GM18520 (cell line): ENCODE measurements at regions not wholly inside any gene's neighbourhood (a gene's known extent, or its start where the extent isn't known, plus 50 kb on each side); places are given as distances from the start of the nearest gene placed in this dataset.

ENCODE experiments used
- ATAC-seq: cut with Tn5 transposase; IDR thresholded peaks from one replicate; pipeline ENCODE4 v1.9.1; 2021; ENCODE audit not compliant: unreplicated experiment

DNA sequence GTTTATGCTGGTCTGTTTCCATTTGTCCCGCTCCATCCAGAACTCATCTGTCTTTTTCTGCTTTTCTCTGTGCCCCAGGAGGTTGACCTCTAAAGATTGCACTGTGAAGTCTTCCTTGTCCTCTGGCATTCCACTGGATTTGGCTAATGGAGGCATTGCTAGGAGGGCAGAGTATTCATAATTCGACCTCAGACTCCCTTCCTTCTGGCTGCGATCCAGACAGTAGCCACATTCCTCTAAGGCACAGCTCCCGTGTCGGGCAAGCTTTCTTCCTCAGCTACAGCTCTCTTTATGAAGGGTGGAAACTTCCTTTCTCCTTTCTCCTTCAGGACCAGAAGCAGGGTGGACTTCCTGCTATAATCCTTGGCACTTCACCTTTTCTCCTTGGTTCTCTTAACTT lies 175.9 kb downstream of the BAMBI start:
- no peak for ATAC-seq

DNA sequence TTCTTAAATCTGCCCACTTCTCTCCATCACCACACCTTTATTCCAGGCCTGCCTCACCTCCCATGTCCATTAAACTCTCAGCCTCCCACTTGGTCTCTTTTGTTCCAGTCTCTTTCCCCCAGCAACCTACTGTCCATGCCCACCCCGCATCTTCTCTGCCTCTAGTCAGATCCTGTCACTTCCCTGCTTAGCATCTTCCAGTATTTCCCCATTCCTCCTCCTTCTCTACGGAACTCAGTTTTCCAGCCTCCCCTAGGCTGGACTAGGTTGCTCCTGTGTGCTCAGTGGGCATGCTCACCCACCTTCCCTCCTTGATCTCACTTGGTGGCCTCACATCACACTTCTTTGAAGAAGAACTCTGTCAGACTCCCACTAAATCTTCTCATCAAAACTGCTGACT lies 179.8 kb downstream of the BAMBI start:
- no peak for ATAC-seq

DNA sequence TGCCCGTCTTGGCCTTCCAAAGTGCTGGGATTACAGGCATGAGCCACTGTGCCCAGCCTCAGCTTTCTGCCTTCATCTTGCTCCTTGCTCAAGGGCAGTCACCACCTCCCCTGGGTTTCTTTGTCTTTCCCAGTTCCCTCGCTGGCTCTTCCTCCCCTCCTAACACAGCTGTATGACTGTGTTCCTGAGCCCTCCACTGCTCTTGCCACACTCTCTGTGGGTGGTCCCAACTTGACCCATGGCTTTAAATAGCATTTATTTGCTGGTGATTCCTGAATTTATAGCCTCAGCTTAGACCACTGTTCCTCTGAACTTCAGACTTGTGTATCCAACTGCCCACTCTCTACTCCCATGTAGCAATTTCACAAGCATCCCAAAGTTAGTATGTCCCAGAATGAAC lies 181.3 kb downstream of the BAMBI start:
- no peak for ATAC-seq

DNA sequence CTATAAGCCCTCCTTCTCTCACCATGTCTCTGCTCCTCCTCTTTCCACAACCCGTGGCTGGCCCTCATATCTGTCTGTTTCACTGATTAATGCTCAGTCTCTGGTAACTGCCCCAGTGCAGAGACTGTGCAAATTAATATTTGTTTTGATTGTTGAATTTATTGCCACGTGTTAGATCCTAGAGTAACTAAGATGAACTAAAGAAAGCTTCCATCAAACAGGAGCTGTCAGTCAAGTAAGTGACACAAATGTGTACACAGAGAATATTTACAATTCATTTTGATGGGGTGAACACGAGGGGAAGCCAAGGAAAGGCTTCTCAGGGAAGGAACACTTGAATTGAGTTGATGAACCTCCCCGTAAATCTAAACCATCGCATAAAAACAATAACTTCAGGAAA lies 182.5 kb downstream of the BAMBI start:
- no peak for ATAC-seq

DNA sequence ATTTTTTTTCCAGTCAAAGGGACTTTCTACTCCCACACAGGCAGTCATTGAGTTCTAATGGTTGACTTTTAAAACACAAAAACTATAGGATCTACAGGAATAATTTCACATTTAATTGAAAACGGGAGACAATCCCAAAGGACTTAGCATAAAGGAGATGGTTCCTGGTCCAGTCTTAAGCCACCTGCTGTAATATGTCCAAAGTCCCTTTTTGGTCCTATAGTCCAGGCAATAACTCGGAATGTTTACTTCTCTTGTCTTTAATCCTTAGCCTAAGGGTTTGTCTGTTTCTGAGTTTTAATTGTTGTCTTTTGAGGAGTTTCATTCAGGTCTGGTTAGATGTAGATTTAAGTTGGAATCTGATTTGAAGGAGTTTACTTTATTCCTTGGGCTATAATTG lies 184.9 kb downstream of the BAMBI start:
- no peak for ATAC-seq

DNA sequence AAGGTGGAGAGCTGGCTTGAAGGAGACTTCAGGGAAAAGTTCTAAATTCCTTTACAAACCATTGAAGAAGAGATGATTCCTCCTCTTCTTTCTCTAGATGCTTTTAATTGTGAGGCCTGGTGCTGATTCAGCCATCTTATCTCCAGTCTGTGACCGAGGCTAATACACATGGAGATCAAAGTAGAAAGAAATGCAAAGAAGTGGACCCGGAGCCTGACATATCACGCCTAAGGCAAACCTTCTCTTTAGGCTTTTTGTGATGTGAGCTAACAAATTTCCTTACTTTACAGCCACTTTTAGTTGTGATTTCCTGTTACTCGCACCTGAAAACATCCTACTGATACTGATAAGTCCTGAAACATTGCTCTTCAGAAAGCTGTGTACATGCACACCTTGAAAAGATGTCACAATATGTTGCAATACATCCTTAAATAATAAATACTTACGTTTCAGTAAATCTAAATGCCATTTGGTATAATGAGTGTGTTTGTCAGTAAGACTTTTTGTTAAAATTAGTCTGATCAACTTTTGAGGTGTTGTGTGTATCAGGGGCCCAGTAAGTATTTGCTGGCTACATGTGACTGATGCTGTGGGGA lies 192.4 kb downstream of the BAMBI start:
- no peak for ATAC-seq

DNA sequence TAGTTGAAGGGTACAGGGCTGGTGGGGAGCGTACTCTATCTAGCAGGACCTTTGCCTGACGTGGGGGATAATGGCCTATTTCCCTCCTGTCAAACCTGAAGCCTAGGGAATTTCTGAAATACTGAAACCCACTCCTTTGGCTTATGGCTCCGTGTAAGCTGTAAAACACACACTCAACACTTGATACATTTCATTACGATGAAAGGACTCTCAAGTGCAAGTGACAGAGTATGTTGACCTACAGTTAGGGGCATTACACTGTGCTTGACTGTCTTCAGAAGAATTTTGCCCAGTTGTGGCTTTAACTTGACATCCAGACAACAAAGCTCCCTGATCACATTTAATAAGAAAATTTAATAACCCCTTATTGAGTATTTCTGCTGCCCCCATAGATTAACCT lies 194.3 kb downstream of the BAMBI start:
- no peak for ATAC-seq

DNA sequence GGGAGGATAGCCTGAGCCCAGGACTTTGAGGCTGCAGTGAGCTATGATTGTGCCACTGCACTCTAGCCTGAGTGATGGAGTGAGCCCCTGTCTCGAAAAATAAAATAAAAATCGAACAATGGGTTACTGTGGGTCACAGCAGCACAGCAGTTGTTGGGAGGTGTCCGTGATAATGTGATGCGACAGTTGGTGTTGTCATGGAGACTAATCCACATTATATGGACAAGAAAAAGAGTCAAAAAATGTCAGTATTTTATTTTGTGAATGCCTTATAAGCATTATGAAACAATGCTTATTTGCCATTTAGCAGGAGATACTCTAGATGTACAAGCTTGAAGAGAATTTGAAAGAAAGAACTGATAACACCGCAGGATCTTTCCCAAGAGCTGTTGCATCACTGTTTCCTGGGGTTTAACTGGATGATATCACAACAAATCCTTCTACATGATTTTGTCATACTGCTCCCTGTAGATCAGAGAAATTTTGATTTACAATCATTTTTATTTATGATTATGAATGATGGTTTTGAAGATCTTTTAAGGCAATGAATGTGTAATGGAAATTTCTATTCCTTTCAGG lies 195.4 kb downstream of the BAMBI start:
- ATAC-seq: no peak

DNA sequence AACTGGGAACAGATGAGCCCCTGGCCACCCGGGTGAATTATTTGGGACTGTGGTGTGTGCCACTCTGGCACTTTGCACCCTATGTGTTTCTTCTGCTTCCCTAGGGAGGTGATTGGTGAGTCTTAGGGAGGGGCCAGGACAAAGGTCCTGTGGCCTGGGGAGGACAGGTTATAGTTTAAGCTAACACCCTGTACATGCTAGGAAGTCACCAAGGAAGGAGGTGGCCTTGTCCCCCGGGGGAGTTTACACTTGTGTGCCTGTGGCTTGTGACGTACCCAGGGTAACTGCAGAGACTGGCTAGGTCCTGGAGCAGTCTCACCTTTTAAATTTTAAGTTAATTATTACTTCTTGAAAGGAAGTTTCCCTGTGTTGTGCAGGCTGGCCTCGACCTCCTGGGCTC lies 196.2 kb downstream of the BAMBI start:
- ATAC-seq: no peak

DNA sequence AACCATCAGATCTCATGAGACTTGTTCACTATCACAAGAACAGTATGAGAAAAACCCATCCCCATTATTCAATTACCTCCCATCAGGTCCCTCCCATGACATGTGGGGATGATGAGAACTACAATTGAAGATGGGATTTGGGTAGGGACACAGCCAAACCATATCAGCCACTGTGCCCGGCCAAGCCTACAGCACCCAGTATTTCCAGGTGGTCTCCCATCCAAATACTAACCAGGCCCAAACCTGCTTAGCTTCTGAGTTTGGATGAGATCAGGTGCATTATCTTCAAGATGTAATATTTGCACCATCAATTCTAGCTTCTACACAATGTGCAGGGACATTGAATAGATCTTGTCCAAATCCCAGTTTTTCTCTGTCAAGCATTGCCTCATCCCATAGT lies 196.9 kb downstream of the BAMBI start:
- no peak for ATAC-seq

DNA sequence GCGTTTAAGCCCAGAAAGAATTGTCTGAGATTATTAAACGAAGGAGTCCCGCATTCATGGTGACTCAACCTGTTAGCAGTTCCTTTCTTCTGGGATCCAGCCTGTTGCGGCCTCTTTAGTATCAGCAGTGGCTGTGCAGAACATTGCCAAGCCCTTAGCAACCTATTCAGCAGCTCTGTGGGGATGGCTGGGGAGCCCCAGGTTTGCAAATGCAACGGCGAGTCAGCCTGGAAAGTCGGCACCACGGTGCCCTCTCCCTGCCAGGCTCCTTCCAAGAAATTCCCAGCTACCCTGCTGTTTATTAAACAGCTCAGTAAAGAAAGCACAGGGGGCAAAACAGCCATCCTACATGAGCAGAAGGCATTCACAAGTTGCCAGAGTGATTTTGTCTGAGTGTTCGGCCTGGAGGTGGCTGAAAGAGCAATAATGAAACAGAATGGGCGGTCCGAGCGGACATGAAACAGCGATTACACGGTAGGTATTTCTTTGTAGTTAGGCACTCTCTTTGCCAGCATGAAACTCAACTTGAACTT lies 198.3 kb downstream of the BAMBI start:
- no peak for ATAC-seq

DNA sequence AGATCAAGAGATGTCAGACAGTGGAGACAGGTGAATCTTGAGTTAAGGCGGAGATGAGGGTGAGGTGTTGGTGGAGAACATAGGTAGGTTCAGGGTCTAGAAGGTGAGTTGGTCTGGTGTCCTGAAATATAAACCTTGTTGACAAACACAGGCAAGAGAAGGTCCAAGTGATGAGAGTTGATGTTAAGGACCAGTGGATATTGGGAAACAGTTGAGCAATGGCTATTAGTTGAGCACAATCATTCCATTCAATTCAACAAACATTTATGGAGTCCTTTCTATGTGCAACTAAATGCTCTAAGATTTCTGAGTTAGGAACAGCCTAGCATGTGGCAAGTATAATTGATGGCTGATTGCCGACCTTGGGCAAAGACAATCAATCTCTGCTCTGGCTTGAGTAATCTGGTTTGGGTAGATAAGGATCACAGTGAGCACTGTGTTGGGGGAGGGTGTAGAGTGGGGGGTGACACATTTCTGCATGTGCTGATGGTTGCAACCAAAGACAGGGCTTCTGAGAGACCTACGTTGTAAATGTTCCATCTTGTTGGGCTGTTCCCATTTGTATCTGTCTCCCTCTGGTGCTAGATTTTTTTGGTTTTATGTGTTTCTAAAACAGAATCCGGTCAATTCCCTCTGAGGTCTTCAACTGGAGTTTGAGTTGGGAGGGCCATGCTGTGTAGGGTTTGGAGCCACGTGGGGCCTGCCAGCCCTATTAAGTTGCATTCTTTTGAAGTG lies 201.1 kb downstream of the BAMBI start:
- ATAC-seq: no peak

DNA sequence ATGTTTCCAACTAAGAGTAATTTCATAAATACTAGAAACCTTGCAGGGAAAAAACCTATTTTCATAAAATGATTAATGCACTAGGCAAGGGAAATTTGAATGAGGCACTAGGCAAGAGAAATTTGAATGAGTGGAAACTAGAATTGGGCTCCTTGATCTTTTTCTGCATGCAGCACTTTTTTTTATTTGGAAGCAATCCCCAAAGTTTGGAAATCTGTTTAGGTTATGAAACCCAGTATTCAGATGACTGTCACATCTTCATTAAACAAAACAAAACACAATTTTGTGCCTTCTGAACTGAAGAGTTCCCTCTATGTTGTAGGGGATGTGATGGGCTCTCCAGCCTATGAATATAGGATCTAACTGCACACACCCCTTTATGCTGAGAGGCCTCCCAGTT lies 201.9 kb downstream of the BAMBI start:
- ATAC-seq: no peak

DNA sequence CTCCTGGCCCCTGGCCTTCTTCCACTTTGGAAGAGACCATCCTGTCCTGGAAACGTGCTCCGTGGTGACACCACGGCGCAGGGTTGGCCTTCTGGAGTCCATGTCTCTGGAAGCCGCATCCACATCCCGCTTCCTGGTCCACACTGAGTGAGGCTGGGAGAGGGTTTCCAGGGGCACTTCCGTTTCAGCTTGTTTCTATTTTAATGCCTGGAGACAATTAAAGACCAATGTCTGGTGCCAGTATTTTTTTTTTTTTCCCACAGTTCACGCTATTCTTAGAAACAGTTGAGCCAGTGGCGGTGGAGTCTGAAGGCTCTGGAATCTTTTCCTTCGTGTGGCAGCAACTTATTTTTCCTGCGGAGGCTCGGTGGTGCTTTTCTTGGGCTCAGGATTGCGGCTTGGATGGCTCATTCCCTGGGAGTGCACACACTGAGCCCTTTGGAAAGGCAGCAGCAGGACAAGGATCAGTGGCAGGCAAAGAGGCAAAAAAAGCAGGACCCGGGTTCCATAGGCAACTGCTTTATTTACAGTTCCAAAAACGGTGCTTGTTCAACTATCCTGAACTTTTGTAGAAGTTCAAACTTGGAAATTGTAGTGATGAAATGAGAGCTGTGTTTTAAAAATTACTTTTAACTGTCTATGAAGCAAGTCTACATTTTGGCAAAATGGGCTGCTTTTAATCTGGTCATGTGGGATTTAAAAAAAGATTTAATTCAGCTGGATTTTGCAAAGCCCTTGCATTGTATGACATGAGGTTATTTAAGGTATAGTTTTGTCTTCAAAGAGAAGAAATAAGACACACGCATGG lies 202.8 kb downstream of the BAMBI start:
- ATAC-seq: no peak

DNA sequence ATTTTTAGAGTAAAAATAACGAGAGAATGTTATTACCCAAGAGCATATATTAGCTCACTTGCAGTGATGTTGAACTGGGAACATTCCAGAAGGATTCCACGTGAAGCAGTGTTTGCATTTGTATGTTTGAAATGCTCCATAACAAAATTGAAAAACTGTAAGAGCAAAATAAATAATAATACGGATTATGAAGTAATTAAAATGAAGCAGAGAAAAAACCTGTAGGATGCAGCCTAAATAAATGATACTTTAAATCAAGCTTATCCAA lies 203.3 kb downstream of the BAMBI start:
- ATAC-seq: no peak

DNA sequence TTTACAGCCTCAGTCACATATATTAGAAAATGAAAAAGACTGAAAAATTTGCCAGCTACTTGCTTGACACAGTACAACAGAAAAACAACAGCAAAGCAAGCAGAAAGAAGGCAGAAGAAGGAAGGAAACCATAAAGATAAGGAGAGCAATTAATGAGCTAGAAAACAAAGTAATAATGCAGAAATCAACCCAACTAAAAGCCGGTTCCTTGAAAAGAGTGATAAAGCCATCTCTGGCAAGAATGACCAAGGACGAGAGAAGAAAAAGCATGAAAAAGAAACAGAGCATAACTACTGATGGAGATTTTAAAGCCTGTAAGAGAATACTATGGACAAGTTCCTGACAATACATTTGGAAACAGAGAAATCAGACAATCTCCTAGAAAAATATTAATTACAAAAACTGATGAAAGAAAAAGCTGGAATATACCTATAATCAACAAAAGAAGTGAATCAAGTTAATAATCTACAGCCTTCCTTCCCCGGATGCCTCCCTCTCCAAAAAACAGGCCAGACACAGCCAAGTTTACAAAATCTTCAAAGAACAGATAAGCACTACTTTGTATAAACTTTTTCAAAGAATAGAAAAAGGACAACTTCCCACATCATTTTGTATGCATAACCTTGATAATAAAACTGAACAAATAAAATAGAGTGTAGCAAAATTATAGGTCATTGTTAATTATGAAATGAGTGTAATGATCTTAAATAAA lies 204.0 kb downstream of the BAMBI start:
- ATAC-seq: no peak

DNA sequence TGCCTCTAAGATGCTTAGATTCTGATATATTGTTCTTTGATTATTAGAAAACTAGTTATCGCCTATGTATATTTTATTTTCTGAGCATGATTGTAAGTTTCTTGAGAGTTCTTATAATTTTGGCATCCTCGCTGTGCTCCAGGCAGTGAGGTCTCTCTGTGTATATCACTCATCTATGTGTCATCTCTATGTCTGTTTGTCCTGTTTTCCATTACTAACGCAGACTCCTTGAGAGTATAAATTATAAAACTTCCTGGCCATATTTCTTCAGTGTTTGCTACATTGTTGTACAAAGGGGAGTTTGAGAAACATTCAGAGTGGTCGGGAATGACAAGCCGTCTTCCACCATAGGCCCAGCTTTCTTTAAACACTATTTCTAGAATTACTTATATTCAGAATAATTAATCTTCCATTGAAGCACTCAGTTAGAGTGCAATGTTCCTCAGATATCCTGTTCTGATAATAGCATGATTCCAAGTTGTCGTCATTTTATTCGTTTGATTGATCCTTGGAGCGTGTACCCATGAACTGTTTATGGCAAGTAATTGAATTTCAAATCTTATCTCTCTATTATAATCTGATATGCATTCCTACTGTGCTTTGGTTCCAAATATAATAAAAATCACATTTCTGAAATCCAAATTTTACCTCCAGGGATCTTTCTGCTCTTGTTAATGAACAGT lies 206.6 kb downstream of the BAMBI start:
- ATAC-seq: no peak

DNA sequence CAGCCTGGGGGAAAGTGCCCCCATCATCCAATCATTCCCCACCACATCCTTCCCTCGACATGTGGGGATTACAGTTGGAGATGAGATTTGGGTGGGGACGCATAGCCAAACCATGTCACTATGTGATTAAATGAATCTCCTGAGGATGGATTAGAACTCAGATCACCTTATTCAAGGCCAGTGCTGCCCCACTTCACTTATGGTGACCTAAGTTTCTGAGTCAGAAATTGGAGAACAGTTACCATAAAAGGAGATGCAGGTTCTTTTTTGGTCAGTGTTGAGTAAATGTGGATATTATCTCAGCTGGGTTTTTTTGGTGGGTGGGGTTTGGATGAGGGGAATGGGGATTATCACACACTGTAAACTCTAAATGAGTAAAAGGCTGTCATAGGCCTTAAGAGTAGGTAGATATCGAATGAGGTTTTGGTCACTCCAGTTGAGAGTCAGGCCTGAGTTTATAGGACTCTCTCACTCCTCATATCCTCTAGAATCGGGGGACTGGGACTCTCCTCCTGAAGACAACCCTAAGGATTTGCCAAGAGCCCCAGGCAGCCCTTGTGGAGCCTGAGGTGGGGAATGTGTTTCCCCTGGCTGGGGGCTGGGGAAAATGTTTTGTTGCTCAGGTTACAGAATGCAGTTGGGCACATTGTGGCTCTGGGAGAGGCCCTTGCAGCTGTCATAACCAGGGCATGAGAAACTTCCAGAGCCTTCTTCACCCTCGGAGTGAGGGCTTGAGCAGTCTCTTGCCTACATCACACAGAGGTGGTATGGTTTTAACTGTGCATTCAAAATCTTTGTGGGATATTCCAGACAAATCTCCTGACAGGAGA lies 213.0 kb downstream of the BAMBI start:
- ATAC-seq: no peak

DNA sequence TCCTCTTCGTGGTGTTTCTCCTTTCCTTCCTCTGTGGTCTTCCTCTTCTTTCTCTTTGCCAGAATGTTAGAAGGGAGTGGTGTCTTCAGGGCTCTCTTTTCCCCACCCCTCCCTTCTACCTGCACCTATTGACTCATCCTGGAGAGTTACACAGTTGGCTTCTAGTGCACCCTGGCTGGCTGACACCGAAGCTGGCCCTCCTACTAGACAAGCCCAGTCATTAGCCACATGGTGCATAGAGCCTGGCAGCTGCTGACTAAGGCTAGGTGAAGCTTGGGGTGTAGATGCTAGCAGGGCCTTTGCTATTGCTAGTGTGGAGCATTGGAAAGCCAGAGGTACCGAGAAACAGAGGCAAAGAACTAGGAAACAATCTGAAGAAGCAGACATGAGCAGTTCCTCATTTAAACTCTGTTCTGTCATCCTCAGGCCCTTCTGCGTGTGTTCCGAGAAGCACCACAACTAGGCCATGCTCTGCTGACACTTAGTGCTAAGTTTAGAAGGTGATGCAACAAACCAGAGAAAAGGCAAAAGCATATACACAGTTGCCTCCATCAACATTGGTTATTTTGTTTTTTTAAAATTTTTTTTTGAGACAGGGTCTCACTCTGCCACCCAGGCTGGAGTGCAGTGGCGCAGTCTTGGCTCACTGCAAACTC lies 213.9 kb downstream of the BAMBI start:
- no peak for ATAC-seq
